GM19395 (cell line): ENCODE measurements at regions not wholly inside any gene's neighbourhood (a gene's known extent, or its start where the extent isn't known, plus 50 kb on each side); places are given as distances from the start of the nearest gene placed in this dataset.
"Not testable (repeated sequence)": the region's sequence is repeated elsewhere in the genome, so short reads cannot be mapped to it uniquely, and the experiment has no call there.

Experiments
- ATAC-seq: cut with Tn5 transposase; IDR thresholded peaks from one replicate; pipeline ENCODE4 v1.9.1; 2021; ENCODE audit warnings: mild to moderate bottlenecking, moderate library complexity; ENCODE audit not compliant: unreplicated experiment

GRCh38 chr10:42367532-42368230, 270.7 kb downstream of the ZNF33B start:
- ATAC-seq = peak; percentile 99

GRCh38 chr10:42351745-42352144, 286.6 kb downstream of the ZNF33B start:
- ATAC-seq = no peak

DNA sequence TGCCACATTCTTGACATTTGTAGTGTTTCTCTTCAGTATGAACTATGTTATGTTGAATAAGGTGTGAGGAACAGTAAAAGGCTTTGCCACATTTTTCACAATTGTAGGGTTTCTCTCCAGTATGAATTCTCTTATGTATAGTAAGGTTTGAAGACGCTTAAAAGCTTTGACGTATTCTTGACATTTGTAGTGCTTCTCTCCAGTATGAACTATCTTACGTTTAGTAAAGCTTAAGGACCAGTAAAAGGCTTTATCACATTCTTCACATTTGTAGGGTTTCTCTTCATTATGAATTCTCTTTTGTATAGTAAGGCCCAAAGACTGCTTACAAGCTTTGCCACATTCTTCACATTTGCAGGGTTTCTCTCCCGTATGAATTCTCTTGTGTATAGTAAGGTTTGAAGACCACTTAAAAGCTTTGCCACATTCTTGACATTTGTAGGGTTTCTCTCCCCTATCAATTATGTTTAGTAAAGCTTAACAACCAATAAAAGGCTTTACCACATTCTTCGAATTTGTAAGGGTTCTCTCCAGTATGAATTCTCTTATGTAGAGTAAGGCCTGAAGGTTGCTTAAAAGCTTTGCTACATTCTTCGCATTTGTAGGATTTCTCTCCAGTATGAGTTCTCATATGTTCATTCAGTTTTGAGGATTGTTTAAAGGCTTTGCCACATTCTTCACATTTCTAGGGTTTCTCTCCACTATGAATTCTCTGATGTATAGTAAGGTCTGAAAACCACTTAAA, 301.6 kb downstream of the ZNF33B start:
- ATAC-seq = not testable (repeated sequence)

DNA sequence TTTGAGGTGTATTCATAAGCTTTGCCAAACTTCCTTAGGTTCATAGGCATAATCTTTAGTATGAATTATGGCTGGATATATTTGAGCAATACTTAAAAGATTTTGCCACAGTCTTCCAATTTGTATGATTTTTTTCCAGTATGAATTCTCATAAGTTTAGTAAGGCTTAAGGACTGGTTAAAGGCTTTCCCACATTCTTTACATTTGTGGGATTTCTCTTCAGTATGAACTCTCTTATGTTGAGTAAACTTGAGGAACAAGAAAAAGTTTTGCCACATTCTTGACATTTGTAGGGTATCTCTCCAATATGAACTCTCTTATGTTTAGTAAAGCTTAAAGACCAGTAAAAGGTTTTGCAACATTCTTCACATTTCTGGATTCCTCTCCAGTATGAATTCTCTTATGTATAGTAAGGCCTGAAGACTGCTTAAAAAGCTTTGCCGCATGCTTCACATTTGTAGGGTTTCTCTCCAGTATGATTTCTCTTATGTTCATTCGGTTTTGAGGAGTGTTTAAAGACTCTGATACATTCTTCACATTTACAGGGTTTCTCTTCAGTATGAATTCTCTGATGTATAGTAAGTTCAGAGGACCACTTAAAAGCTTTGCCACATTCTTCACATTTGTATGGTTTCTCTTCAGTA, 302.6 kb downstream of the ZNF33B start:
- ATAC-seq = not testable (repeated sequence)

- no peak for ATAC-seq
Measured at GRCh38 chr10:42304341-42304740, 334.0 kb downstream of the ZNF33B start.

- ATAC-seq = not testable (repeated sequence)
Measured at GRCh38 chr10:42281896-42282295, 356.5 kb downstream of the ZNF33B start.

DNA sequence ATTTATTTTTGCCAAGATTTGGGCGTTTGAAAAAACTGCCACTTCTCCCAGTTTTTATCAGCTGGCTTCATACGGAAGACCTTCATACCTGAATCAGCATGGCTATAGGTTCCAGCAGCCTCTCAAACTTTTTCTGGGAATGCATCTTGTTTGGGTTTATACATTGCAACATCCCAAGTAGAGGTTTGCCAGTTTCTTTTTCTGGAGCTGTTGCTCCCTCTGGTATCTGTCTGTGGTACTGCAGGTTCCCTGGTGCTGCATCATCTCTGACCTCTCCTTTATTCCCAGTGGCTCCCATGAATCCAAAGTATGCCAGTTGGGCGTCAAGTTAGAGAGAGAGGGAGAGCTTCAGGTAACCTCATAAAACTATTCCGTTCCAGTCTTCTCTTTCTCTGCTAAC, 368.6 kb downstream of the ZNF33B start:
- ATAC-seq = not testable (repeated sequence)

DNA sequence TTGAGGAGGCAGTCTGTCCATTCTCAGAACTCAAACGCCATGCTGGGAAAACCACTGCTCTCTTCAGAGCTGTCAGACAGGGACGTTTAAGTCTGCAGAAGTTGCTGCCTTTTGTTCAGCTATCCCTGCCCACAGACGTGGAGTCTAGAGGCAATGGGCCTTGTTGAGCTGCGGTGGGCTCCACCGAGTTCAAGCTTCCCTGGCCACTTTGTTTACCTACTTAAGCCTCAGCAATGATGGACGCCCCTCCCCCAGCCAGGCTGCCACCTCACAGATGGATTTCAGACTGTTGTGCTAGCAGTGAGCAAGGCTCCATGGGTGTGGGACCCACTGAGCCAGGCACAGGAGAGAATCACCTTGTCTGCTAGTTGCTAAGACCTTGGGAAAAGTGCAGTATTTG, 375.1 kb downstream of the ZNF33B start:
- ATAC-seq = not testable (repeated sequence)

DNA sequence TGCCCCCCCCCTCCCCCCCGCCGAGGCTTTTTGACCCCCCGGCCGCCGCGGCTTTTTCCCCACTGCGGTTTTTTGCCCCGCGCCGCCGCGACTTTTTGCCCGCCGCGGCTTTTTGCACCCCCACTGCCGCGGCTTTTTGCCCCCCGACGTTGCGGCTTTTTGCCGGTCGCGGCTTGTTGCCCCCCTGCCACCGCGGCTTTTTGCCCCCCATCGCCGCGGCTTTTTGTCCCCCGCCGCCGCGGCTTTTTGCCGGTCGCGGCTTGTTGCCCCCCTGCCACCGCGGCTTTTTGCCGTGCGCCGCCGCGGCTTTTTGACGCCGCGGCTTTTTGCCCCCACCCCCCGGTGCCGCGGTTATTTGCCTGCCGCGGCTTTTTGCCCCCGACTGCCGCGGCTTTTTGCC, 395.4 kb downstream of the ZNF33B start:
- ATAC-seq = not testable (repeated sequence)

- ATAC-seq = no peak
Measured at GRCh38 chr10:42242135-42242805, 396.1 kb downstream of the ZNF33B start.

DNA sequence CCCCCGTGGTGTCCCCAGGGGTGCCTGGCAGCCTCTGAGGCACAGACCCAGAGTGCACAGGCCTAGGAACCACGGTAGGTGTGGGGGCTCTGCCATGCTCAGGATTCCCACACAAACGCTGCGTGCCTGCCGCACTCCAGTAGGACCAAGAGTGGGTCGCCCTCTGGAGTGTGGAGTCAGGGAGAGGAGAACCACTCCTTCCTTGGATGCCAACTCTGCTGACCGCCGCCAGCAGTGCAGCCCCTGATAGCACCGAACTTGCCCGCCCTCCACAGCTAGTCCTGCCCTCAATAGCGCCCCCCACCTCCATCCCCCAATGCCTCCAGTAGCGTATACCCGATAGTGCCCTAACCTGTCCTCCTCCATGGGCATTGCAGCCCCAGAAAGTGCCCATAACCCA, 402.0 kb downstream of the ZNF33B start:
- not testable (repeated sequence) for ATAC-seq

DNA sequence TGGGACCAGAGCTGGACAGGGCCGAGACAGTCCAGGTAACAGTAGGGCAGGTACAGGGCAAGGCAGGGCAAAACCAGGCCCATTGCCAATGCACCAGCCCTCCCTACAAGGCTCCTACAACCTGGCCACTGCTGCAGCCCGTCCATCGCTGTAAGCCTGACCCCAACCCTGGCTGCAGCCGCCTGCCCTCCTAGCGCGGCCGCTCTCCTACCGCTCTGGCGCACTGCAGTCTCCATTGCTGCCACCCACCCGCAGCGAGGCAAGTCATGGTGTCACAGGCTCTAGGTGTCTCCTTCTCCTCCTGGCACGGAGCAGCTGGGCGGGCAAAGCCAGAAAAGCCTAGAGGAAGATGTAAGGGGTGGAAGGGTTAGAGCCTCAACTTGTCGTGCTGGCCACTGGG, 402.6 kb downstream of the ZNF33B start:
- not testable (repeated sequence) for ATAC-seq

DNA sequence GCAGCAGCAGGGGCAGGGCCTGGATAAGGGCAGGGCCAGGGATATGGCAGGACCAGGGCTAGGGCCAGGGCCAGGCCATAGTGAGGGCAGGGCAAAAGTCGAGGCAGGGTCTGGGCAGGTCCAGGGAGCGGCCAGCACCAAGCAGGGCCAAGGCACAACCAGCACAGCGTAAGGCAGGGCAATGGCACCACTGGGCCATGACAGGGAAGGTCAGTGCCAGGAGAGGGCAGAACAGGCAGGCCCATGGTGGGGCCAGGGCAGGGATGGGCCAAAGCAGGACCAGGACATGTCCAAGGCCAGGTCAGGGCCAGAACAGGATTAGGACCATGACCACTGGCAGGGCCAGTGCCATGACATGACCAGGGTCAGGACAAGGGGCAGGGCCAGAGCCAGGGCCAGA, 403.1 kb downstream of the ZNF33B start:
- not testable (repeated sequence) for ATAC-seq

DNA sequence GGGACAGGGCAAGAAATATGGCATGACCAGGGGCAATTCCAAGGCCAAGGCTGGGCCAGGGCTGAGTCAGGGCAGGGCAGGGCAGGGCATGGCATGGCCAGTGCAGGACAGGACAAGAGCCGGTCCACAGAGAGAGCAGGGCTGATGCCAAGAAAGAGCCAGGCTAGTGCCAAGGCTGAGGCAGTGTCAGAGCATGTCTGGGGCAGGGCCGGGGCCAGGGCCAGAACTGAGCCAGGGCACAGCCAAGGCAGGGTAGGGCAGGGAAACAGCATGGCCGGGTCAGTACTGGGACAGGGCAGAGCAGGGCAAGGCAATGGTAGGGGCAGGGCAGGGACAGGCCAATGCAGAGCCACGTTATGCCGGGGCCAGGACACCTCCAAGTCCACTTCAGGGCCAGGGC, 403.9 kb downstream of the ZNF33B start:
- not testable (repeated sequence) for ATAC-seq

DNA sequence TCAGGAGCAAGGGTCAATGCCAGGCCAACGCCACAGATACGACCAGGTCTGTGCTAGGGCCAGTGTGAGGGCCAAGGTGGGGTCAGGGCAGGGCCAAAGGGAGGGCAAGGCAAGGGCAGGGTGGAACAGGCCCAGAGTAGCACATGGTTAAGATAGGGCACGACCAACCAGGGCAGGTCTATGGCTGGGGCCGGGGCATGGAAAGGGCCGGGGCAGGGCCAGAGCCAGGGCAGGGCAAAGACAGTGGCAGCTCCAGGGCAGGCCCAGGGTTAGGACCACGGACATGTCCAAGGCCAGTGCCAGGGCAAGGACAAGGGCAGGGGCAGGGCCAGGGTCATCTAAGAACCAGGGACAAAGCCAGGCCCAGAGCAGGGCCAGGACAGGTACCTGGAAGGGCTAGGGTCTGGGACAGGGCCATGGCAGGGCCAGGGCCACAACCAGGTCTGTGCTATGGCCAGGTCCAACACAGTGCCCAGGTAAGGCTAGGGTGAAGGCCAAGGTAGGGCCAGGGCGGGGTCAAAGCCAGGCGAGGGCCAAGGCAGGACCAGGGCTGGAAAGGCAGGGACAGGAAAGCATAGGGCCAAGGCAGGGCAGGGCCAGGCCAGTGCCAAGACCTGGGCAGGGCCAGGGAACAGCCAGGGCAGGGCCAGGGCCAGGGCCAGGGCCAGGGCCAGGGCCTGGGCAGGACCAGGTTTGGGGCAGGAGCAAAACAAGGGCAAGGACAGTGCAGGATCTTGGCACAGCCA, 404.7 kb downstream of the ZNF33B start:
- not testable (repeated sequence) for ATAC-seq

DNA sequence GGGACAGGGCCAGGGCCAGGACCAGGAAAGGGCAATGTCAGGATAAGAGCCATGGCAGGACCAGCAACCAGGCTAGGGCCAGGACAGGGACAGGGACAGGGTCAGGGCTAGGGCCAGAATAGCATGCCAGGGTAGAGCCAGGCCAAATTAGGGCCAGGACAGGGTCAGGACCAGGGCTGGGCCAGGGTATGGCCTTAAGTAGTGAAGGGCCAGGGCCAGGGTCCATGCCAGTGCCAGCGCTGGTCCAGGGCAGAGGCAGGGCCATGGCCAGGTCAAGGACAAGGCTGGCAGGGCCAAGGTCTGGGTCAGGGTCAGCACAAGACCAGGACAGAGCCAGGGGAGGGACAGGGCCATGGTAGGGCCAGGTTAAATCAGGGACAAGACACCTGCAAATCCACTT, 405.4 kb downstream of the ZNF33B start:
- not testable (repeated sequence) for ATAC-seq

GRCh38 chr10:42230812-42231211, 407.6 kb downstream of the ZNF33B start:
- ATAC-seq = not testable (repeated sequence)

GRCh38 chr10:42230115-42230514, 408.3 kb downstream of the ZNF33B start:
- ATAC-seq = not testable (repeated sequence)

DNA sequence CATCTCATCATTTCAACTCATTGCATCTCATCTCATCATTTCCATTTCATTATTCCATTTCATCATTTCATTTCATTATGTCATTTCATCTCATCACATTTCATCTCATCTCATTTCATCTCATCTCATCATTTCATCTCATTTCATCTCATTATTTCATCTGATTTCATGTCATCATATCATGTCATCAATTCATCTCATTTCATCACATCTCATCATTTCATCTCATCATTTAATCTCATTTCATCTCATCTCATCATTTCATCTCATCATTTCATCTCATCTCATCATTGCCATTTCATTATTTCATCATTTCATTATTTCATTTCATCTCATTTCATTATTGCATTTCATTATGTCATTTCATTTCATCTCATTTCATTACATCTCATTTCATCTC, 410.5 kb downstream of the ZNF33B start:
- ATAC-seq = not testable (repeated sequence)

DNA sequence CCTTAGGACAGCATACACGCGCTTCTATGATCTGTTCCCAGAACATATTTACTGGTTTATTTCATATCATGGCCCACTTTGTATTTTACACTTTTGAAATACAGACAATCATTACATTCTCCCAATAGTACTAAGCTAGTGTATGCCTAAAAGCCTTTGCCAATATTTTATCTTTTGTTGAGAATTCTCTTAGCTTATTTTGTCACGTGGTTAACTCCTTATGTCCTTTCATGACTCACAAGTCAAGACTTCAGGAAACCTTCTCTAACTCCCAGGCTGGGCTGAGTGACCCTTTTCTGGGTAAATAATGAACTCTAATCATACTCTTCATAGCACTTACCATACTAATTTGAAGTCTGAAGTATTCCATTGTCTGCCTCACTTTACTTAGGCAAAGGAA, 444.8 kb downstream of the ZNF33B start:
- not testable (repeated sequence) for ATAC-seq
